NOMO-1 (cell line): ENCODE measurements at regions not wholly inside any gene's neighbourhood (a gene's known extent, or its start where the extent isn't known, plus 50 kb on each side); places are given as distances from the start of the nearest gene placed in this dataset.
"Not testable (repeated sequence)": the region's sequence is repeated elsewhere in the genome, so short reads cannot be mapped to it uniquely, and the experiment has no call there.

Experiments
- DNase-seq, 2 experiments: peaks; one replicate each; lab custom pipeline; 2025; ENCODE audit not compliant: unreplicated experiment in 2 of 2; lab: John Stamatoyannopoulos, UW

DNA sequence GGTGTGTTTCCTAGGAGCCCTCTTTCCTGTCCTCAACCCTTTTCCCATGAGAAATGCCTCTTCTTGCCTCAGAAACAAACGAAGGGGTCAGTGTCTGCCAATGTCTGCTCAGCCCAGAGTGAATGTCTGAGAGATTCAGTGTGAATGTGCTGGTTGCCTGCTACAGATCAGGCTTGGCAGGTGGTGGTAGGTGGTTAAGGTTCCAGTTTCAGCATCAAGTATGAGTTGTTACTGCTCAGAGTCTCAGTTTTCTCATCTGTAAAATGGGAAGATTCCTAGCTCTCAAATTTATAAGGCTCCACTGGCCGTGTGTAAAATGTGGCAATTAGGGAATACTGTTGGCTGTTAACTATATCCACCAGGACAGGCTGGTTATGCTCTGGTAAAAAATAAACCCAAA, 96.3 kb upstream of the PLGLB2 start:
- not testable (repeated sequence) for DNase-seq

DNA sequence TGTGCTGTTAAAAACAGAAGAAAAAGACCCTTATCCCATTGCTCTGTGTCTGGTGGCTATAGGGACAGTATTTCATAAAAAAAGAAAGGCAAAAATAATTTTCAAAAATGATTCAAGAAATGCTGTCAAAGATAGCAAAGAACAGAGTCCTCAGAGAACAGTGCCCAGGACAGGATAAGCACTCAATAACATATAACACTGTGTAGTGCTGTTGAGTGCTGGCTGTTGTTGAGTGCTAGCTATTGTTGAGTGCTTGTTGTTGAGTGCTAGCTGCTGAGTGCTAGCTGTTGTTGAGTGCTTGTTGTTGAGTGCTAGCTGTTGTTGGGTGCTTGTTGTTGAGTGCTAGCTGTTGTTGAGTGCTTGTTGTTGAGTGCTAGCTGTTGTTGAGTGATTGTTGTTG, 94.5 kb upstream of the PLGLB2 start:
- DNase-seq = not testable (repeated sequence)

DNA sequence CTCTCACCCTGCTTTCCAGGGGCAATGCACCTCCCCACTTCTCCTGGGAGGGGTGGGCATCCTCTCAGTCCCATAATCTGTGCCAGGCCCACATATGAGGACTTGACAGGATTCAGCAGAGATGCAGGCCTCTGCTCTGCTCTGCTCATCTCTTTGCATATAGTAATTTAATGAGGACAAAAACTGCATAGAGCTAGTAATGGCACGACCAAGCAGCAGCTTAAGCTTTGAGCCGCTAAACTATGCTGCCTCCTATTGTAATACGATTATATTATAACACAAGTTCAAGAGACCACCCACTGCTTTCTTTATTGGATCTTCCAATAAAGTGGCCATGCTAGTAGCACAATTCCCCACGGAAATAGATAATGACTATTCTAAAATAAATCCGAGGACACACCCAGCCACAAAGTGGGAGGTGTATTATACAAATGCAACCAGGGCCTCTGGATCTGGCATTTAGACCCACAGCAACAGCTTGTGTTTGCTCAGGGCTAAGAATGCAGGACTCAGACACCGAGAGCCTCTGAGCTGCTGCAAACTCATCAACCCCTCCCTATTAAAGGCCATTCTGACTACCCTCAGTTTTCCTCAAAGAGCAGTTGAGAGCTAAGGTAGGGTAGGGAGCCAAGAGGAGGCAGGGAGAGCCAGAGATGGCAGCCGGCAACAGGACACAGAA, 93.6 kb upstream of the PLGLB2 start:
- DNase-seq = not testable (repeated sequence)

DNA sequence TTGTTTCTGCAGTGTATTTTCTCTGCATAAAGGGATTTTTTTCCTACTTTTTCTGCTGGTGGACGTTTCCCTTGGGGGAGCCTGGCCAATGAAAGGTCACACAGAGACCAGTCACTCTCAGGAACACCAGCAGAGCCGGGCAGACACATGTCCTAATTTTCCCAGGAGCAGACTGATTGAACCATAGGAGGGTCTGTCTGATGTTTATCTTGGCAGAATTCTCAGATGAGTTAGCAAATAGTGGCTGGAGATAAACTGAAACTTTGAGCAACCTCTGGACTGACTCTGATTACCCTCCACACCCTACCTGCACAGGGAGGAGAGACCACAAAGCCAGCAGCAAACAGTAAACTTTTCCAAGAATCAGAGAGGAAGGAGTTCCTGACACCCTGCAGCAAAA, 90.0 kb upstream of the PLGLB2 start:
- DNase-seq = not testable (repeated sequence)

DNA sequence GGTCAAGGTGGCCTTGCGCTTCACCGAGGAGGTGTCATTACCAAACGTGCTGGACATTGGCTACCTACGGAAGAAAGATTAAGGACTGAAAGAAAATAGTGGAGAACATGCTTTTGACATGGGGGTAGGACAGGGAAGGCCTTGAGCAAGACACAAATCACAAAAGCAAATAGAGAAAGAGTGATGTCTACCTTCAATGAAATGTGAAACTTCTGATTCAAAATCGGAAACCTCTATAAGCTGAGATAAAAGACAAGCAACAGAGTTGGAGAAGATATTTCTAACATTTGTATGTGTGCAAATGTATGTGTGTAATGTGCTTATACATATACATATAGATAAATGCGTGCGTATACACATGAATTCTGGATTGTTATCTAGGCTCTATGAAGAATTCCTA, 89.5 kb upstream of the PLGLB2 start:
- not testable (repeated sequence) for DNase-seq

DNA sequence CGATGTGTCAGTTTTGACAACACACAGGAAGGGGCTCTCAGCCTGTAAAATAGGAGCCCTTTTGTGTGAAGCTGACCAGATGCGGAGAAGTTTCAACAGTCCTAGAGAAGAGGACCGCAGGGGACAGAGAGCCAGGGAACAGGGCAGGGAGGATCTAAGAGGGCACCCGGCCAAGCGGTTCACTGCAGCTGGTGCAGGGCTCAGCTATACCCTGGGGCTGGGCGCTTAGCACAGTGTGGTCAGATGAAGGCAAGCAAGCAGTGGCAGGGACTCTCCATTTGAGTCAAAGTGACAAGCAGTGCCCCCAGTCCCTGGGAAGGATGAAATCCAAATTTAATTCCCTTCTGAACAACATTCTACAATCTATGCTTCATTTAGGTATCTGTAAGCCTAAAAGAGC, 88.9 kb upstream of the PLGLB2 start:
- DNase-seq = not testable (repeated sequence)

GRCh38 chr2:87660164-87660563, 87.7 kb upstream of the PLGLB2 start:
- DNase-seq = not testable (repeated sequence)

DNA sequence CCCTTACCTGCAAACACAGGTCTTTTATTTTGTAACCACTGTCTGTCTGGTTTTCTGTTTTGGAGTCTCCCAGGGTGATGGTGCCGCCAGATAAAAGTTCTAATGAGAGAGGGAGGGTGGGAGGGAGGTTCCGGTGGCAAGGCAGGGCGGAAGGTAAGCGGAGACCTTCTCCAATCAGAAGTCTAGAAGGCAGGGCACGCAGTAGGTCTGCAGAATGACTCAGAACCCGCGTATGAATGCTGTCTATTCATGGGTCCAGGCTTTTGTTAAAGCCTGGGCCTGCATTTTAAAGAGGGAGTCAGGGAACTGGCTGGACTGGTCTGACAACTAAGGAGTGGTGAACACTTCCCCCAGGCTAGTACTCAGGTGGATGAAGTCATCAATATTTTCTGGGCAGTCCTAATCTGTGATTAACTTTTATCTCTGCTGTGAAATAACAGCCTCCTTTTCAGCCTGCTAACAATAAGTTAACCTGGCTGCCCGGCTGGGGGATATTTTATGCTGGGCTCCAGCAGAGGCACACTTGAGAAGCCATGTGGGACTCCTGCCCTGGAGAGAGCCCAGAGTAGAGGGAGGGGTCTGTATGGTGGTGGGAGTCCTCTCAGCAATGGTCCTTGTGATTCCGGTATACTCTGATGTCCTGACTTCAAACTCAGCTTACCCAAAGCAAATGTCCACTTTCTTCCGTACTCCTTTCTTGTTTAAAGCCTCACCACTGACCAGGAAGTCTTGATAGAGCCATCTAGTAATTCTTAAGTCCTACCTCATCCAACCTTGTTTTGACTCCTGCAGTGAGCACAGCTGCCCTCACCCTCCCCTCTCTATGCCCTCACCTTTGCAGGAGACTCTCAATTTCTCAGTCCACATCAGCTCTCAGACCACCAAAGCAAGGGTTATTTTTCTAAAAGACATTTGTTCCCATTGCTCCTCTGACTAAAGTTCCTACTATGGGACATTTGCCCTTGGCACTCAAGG, 85.3 kb upstream of the PLGLB2 start:
- DNase-seq = not testable (repeated sequence)

DNA sequence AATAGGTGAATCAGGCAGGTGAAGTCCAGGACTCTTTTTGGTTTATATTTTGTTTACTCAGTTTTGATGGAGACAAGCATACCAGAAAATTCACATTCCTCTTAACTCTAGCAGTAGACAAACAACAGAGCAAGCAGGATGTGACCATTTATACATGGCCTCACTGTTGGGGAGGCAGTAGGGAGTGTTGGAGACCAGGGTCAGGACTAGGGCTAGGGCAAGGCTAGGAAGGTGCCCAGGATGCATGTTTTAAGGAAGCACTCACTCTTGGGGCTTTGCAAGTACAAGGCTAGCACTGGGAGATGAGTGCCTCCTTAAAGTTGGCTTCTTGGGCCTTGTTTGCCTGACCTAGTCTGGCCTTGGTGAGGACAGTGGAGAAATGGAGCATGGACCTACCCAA, 84.5 kb upstream of the PLGLB2 start:
- DNase-seq = not testable (repeated sequence)

DNA sequence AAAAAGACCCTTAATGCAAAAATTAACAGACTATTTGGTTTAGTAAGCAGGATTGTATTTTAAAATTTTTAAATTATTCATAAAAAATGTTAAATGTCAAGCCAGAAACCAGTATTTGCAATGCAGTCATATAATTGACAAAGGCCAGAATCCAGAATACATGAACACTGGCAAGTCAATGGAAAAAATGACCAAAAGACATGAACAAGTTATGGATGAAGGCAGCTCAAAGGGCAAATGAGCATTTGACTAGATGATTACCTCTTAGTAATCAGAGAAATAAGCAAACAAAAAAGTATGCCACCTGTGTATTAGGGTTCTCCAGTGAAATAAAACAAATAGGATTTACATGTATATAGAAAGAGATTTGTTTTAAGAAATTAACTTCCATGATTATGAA, 80.9 kb upstream of the PLGLB2 start:
- DNase-seq = not testable (repeated sequence)

DNA sequence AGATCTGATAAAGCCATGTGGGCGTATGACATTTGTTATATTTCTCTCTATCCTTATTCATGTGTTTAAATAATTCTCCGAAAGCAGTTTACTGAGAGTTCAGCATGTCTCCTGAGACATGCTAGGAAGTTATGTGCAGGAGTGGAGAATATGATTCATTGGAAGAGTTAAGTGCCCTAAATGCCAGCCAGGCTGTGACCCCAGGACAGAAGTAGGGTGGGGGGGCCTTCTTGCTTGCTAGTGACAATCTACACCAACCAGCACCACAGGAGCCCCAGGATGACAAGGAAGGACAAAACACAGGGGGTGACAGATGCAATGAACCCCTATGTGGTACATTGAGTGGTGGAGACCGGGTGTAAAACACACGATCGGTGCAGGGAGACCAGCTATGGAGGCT, 79.5 kb upstream of the PLGLB2 start:
- not testable (repeated sequence) for DNase-seq

DNA sequence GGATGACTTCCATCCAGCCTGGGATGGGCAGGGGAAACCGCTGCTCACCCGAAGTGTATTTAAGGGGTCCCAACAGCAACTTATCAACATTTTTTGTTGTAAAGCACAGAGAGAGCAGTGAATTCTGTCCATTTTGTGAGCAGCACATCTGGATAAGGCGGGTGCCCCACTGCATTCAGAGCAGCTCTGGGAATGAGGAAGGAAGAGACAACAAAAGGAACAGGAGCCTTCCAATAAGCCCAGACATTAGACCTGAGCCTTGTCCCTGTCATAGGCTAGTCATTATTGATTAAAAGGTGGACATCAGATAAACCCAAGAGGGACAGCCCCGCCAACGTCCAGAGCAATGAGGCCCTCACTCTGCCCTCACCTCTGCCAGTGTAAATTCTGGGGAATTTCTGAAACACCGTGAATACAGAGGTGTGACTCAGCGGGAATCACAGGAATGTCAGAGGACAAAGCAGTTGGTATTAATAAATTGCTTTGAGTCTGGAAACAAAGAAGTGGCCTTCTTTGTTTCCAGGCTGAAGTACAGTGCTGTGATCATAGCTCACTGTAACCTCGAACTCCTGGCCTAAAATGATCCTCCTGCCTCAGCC, 78.2 kb upstream of the PLGLB2 start:
- not testable (repeated sequence) for DNase-seq

GRCh38 chr2:87672404-87672803, 75.5 kb upstream of the PLGLB2 start:
- not testable (repeated sequence) for DNase-seq

DNA sequence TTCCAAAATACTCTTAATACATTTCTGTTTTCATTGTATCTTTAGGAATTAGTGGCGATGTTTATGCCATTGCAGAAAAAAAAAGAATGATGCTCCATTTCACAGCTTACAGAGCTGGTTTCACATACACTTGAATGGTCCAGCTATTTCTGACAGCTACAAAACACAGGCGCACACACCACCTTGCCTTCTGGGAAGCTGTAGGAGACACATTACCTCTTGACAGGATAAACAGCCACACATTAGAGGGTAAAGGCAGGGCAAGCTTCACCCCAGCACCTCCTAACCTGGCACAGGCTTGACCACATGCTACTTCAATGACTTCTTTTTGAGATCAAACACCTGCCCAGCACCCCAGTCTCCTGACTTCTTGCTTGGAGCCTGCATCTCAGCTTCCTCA, 73.2 kb upstream of the PLGLB2 start:
- DNase-seq = not testable (repeated sequence)

DNA sequence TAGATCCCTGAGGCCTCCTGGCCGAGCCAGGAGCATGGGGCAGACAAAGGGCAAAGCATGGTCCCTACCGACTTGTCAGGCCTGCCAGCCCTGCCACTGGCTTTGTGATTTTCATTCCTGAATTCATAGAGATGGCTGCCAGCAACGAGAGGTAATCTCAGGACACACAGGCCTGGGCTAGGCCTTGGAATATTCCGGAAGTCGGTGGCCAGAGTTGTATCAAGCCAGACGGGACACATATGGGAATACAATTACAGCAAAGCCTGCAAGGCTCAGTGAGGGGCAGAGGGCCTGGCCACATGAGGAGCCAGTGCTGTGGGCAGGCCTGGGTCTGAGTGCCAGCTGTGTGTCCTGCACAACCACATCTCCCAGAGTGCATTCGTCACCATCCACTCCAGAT, 72.4 kb upstream of the PLGLB2 start:
- not testable (repeated sequence) for DNase-seq

GRCh38 chr2:87677421-87677923, 70.4 kb upstream of the PLGLB2 start:
- not testable (repeated sequence) for DNase-seq

- DNase-seq = not testable (repeated sequence)
Observed at GRCh38 chr2:87678742-87679173, 69.1 kb upstream of the PLGLB2 start.

DNA sequence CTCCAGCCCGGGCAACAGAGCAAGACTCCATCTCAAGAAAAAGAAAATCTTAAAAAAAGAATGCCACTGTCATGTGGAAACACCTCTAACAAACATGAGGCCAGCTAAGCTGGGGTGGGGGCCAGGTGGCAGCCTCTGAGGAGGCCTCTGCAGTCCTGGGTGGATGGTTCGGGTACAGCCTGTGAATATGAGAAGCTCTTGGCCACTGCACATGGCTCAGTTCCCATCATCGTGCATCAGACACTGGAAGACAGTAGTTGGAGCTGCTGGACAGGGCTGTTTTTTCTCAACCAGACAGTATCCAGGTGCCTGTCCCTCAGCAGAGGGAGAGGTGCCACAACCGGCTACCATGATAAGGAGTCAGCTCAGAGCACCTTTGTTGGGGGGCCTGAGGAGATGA, 67.9 kb upstream of the PLGLB2 start:
- not testable (repeated sequence) for DNase-seq

DNA sequence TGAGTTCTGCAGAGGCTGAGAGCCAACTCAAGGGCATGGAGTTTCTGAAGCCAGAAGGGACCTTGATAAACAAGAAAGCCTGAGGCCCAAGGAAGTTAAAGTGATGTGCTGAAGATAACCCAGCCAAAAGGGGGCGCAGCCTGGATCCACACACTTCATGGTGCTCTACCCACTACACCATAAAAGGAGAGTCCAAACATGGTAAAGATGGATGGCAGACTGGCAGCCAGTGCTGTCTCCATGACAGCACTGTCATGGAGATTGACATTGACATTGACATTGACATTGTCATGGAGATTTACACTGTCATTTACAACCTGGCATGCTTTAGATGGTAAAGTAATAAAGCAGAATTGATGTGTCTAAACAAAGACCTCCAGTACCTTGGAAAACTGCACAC, 67.2 kb upstream of the PLGLB2 start:
- not testable (repeated sequence) for DNase-seq

DNA sequence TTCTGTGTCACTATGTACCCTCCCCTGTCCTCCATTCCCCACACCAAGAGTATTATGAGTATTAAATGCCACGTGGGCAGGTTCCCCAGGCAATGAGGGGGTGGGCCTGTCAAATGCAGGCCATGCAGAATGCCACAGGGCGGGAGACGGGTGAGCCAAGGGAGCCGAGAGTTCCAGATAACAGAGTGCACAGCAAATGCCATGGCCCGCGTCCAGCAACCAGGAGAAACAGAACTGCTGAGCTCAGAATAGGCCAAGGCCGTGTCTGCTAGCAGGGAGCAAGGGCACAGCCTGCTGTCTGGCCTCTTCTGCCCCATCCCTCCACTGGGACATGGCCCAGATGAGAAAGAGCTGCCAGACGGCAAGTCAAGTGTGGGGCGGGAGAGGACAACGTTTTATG, 64.4 kb upstream of the PLGLB2 start:
- not testable (repeated sequence) for DNase-seq

GRCh38 chr2:87683961-87684360, 63.9 kb upstream of the PLGLB2 start:
- DNase-seq = not testable (repeated sequence)
